GM19324 (cell line): ENCODE measurements at regions not wholly inside any gene's neighbourhood (a gene's known extent, or its start where the extent isn't known, plus 50 kb on each side); places are given as distances from the start of the nearest gene placed in this dataset.
A peak's percentile ranks its signal among the peaks of the same experiment; 100 is the strongest.
"Not testable (repeated sequence)": the region's sequence is repeated elsewhere in the genome, so short reads cannot be mapped to it uniquely, and the experiment has no call there.

ENCODE experiments used
- ATAC-seq: cut with Tn5 transposase; IDR thresholded peaks from one replicate; pipeline ENCODE4 v1.9.1; 2021; ENCODE audit warnings: mild to moderate bottlenecking, moderate library complexity; ENCODE audit not compliant: unreplicated experiment, low FRiP score

DNA sequence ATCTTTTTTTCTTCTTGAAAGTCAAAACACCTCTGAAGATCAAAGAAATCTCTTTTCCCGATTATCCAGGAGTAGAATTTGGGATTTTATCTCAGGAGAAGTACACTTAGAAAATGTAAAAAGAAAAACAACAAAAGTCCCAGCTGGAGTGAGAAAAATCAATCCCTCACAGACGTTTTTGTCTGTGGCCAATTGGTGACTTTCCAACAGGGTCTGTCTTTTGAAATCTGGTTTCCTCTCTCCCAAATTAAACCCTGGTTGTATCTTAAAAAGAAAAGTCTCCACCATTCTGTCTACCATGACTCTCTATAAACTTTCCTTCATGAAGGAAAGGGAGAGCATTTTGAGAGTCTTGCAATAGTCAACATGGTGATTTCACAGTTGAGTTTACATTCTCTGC, 88.1 kb downstream of the DACT1 start:
- ATAC-seq = no peak

DNA sequence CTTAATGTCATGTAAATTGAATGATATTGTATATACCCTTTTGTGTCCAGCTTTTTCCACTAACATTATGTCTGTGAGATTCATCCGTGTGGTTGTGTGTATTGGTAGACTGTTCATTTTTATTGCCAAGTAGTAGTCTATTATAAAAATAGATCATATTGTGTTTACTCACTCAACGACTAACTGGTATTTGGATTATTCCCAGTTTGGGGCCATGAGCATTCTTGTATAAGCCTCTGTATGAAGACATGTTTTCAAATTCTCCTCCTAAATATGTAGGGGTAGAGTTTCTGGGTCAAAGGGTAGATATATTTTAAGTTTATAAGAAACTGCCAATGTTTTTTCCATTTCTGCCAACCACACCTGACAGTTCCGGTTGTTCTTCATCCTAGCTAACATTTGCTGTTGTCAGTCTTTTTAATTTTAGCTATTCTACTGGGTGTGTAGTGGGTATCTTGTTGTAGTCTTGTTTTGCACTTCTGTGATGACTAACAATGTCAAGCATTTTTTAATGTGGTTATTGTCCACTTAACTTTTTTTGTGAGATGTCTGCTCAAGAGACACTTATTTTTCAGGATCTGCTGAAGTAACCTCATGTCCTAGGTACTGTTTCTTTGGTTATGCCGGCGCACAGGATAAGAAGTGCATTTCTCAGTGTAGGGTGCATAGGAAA, 93.2 kb downstream of the DACT1 start:
- ATAC-seq = no peak

DNA sequence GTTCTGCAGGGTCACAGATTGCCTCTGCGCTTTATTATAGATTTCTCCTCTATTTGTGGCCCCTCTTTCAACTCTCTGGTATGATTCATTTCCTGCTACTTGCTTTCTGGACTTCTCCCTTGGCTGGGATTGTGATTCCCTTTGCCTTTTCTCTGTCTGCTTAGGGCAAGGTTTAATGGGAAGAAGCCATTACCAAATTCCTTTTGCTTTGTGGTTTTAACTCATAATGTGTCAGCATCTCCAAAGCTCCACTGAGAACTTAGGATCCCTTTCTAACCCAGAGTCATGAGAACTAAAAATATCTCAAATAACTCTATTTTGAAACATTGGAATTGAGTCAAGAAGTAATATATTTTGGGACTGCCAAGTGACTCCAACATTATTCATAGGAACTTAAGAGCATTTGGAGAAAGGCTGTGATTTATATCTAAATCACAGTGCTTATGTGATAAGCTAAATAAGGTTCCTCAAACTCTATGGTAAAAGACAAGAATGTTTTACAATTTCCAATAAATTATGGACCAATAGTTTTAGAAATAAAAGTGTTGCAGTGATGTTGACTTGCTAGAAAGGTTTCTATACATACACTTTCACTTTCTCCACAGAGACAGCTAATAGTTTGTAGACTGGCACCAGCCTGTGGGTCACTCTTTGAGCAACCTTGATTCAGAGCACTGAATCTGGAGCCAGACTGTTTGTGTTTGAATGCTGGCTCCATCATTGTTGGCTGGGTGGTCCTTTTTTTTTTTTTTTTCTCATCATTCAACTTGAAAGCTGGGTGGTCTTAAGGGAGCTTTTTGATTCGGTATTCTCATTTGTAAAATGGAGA, 93.9 kb downstream of the DACT1 start:
- ATAC-seq = no peak

DNA sequence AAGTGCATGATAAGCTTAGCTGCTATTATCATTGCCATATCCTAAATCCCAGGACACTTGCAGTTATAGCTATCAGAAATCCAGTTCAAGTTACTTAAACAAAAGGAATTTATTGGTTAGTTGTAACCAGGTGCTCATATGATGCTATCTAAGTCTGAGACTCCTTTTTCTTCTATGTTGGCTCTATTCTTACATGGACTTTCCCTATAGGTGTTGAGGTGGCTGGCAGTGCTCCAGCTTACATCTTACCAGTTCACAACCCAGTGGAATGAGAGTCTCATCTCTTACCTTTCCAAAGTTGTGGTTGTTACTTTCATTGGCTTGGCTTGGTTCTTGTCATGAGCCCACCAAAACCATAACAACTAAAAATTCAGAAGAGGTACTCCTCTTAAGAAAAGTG, 94.6 kb downstream of the DACT1 start:
- no peak for ATAC-seq

DNA sequence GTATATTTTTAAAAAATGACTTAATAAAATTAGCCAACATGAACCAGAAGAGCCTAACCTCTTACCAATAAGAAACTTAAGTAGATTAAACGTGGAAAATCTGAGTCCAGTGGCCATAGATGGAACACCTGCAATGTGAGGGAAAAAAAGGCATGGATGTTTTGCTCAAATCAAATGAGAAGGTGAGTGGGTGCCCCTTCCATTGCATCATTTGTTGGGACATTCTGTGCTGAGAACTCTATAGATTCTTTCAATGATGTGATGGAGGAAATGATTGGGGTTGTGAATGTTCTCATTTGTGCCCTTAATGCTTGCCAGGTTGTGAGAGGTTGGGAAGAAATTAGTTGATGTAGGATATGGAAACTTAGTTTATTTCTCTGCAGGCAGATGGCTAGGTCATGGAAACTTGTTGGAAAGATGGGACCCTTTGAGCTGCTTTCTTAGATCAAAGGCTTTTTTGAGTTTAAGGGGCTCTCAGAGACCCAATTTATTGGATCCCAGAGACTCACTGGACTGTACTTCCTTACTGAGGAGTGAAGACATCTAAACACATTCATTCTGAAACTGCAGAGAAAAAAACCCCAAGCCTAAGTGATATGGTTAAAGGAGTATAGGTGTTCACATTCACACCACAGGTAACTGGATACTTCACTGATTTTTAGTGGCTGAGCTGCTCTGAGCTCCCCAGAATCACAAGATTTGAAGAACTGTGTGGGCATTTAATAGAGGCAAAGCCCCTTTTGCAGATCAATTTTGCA, 95.9 kb downstream of the DACT1 start:
- ATAC-seq = peak; percentile 42

DNA sequence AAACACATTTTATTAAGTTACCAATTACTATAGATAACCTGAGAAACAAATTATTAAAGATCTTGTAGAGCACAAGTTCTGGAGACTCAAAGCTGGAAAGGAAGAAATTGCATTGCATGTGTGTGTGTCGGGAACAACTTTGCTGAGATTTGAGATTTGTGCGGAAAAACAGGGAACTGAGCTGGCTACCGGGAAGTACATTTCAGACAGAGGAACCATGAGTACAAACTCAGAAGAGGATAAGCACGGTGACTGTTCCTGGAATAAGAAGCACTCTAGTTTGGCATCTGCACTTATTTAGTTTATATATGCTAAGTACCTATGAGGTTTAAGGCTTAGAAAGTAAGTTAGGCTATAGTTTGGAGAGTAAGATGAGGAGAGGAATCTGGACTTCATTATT, 97.8 kb downstream of the DACT1 start:
- ATAC-seq = no peak

DNA sequence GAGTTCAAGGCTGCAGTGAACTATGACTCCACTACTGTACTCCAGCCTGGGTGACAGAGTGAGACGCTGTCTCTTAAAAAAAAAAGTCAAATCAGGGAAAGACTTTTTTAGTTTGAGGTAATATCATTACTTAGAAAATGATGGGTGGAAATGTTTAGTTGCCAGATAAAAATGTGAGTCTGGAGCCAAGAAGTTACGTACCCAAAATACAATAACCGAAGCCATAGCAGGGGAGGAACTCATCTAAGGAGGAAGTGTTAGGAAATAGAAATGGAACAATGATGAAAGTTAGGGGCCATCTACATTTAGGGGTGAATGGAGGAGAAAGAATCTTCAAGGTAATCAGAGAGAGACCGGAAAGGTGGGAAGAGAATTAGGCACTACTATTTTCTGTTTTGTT, 98.8 kb downstream of the DACT1 start:
- no peak for ATAC-seq

DNA sequence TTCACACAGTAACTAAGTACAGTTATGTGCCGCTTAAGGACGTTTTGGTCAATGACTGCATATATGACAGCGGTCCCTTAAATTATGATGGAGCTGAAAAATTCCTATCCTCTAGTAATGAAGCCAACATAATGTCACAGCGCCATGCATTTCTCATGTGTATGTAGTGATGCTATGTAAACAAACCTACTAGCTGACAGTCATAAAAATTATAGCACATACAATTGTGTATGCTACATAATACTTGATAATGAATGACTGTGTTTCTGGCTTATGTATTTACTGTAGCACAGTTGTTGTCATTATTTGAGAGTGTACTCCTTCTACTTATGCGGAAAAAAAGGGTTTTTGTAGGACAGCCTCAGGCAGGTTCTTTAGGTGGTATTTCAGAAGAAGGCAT, 99.7 kb downstream of the DACT1 start:
- ATAC-seq = no peak

DNA sequence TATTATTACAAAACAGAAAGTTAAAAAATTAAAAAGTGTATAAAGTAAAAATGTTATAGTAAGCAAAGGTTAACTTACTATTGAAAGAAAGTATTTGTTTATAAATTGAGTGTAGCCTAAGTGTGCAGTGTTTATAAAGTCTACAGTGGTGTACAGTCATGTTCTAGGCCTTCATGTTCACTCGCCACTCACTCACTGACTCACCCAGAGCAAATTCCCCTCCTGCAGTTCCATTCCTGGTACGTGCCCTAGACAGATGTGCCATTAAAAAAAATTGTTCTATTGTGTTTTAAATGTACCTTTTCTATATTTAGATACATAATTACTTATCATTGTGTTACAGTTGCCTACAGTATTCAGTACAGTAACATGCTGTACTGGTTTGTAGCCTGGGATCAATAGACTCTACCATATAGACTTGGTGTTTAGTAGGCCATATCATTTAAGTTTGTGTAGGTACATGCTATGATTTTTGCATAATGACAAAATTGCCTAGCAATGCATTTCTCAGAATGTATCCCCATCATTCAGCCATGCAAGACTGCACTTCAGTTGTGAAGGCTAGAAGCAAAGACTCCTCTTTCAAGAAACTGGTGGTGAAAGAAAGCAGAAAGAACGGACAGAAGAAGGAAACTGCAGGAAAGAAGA, 100.6 kb downstream of the DACT1 start:
- ATAC-seq = no peak

DNA sequence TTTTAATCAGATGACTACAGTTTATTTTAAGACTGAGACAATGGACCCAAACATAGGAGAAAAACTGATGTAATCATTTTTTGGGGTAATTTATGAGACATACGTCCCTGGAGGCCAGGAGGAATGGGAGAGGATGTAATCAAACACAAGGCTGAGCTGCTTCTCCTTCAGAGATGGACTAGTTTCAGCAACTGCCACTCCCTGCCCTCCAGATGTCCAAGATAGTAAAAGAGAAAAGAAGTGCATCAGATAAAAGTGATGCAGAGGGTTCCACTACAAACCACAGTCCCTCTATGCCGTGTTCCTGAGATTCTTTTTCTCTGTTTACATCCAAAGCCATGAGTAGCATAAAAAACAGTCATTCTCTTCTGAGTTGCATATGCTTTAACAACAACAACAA, 101.1 kb downstream of the DACT1 start:
- ATAC-seq = no peak

DNA sequence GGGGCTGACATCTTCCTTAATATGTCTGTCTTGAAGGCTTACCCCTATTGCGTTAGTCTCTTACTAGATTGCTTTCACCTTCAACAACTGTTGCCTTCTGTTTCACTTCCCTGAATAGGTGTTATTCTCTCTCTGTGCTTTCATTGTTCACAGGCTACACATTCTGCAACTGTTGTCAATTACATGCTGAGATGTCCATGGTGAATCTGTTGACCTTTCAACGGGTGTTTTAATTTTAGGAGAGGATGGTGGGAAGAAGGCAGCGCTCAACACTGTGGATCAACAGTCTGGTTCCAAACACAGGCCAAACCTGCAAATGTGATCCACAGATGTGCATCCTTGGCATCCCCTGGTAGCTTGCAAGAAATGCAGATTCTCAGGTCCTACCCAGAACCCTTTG, 101.9 kb downstream of the DACT1 start:
- ATAC-seq = peak; percentile 89

DNA sequence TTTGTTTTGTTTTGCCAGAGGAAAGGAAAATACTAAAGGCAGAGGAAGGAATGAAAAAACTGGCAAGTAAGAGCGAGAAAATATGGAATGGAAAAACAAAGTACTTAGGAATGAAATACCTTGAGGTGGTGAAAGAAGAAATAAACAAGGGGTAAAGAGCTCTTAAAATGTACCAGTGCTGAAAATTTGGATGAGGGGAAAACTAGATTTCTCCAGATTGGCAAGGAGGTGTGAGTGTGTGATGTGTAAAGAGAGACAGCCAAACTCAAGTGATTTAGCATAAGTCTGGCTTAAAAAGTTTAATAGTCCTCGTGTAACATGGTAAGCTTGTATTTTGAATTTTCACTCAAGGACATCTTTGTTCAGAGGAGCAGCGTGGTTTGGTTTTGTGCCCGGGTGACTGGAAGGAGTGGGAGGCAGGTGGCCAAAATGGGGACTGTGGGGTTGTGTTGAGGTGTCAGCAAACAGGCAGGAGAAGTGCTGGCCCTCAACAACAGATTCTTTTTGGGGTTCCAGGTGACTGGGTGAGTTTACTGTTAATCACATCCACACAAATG, 102.7 kb downstream of the DACT1 start:
- ATAC-seq = no peak

DNA sequence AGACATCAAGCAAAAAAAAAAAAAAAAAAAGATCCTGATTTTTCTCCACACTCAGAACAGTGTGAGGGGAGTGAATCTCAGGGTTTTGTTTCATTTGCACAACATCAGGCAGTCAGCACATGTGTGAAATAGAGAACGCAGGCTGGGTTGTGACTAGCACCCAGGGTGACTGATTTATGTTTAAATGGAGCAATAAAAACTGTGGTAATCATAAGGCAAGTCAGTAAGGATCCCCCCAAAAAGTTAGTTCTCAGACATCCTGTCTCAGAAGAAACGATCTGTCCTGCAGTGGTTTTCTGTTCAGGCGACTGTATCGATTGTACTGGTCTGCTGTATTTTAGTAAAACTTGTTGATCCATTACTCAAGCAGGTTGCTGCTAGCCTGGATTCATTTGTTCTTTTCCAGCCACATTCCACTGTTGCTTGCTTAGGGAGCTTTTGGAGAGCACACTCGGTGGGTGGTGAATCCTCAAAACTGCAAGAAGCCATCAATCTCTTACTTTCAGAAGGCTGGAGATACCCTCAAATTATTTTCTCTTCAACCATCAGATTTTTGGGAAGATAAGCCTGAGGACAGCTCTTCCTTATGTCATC, 107.1 kb downstream of the DACT1 start:
- no peak for ATAC-seq

DNA sequence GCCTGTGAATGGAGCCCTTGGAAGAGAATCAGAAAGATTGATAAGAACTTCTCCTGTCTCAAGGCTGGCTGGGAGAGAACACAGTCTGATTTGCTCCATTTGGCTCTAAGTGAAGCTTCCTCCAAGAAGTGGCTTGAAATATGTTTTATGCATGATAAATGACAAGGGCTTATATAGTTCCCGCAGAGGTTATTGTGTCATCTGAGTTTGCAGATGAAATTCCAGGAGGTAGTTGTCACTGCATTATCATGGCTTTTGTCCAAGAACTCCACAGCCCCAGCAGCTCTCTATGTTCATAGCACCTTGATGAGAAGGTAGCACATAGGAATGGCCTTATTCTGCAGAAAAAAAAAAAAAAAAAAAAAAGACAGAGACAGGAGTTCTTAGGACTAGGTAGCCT, 108.5 kb downstream of the DACT1 start:
- no peak for ATAC-seq

DNA sequence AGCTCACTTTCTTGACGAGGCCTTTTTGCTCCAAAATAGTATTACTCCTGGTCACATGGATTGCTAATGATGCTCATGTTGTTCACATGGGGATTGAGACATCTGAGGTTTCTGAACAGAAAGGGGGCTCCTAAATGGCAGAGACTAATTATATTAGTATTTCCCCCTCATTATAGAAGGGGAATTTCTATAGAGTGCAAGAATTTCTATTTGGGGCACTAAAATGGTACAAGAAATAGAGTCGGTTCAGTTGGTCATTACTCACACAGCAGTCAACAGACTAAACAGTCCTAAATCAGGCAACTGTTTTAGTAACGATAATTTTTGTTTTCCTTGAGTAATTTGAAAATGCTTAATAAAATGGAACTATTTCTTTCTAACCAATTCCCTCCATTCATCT, 108.9 kb downstream of the DACT1 start:
- no peak for ATAC-seq

DNA sequence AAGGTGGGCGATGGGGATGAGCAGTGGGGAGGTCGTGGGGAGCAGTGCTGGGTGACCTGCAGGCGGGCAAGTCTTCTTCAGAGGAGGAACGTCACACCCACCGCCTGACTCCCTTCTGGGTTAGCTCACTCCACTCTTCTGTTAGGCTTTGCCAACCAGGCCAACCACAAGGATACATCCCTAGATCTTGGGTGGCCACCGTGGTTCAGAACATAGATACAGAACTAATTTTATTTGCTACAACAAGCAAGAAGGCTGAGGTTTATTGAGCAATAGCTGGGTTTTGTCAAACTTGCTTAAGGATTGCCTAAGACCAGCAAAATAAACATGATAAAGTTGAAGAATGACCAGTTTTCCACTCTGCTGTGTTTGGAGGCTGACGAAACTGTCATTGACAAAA, 109.4 kb downstream of the DACT1 start:
- no peak for ATAC-seq

DNA sequence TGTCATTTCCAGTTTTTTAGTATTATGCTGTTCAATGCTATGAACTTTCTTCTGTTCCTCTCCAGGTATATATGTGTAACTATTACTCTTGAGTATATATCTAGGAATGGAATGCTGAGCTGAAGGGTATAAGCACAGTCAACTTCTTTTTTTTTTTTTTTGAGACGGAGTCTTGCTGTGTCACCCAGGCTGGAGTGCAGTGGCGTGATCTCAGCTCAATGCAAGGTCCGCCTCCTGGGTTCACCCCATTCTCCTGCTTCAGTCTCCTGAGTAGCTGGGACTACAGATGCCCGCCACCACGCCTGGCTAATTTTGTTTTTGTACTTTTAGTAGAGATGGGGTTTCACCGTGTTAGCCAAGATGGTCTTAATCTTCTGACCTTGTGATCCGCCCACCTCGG, 110.5 kb downstream of the DACT1 start:
- ATAC-seq = not testable (repeated sequence)

DNA sequence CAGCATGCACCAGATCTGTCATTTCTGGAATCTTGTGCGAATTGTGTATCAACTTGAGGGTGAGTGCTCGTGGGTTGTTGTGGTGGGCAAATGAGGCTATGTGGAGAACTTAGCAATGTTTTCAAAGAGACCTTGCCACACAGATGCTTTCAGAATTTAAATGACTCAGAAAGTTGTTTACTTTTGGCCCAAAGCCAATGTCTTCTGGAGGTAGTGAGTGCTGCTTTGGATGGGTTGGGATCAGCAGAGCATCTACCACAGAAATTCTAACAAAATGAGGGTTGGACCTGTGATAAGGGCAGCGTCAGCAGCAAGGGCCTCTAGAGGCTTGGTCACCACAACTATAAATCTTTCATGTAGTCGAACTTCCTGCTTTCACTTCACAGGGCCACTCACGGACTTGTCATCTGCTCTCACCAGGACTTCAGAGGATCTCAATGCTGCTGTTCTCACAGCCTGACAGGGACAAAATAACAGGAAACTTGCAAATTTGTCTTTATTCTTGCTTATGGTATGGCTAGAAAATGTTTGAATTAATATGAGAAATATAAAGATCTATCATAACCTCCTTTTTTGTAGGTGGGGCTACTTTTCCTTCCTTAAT, 111.4 kb downstream of the DACT1 start:
- peak; percentile 90 for ATAC-seq

DNA sequence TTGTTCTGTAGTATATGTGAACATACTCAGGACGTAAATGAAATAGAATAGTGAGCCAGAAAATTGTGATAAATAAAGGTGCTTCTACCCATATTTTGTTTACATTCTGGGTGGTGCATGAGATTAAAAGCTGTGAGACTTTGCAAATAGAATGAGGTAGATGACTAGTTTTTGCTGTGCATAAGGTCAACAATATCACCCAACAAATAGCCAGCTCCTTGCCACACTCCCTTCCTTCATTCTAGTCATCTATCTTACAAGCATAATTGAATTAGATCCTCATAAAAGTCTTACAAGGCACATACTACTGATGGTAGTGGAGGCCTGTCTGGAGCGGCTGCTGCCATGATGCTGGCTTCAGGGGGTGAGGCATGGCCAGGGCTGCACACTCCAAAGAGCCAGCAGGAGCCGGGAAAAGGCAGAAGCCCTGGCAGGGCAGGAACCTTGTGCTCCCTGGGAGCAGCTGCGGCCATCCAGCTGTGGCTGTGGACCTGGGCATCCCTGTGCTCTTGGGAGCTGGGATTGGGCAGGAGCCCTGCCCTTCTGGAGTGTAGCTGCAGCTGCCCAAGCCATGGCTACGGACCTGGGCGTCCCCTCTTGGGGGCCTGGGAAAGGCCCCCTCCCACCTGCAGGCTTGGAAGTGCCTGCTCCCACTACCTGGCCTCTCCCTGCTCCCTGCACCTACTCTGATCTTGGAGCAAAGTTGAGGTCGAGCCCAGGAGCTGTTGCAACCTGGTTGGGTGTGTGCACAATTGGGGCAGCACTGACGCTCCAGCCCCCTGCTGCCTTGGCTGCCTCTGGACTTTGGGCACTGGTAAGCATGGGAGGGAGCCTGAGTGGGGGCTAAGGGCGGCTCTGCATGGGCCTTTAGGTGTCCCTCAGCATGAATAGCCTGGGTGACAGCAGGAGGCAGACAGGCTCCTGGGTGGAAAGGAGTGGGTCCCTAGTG, 112.8 kb downstream of the DACT1 start:
- no peak for ATAC-seq
